ENCODE measurements at regions not wholly inside any gene's neighbourhood (a gene's known extent, or its start where the extent isn't known, plus 50 kb on each side); places are given as distances from the start of the nearest gene placed in this dataset. TPM values are rescaled to one million over a fixed set of nuclear protein-coding genes. Genes with fewer than 3 reads are reported as not detected.
"Not testable (repeated sequence)": the region's sequence is repeated elsewhere in the genome, so short reads cannot be mapped to it uniquely, and the experiment has no call there.

GRCh38 chr9:93776256-93776655, 178.9 kb downstream of the BARX1 start:
- ATAC-seq, result no peak
- DNase-seq (ENCODE audit: missing footprints), result no peak
- intact Hi-C loops (cut with DNase I), result no loop called here

GRCh38 chr9:93774331-93775102, 180.6 kb downstream of the BARX1 start:
- intact Hi-C loops (cut with DNase I), result no loop called here

DNA sequence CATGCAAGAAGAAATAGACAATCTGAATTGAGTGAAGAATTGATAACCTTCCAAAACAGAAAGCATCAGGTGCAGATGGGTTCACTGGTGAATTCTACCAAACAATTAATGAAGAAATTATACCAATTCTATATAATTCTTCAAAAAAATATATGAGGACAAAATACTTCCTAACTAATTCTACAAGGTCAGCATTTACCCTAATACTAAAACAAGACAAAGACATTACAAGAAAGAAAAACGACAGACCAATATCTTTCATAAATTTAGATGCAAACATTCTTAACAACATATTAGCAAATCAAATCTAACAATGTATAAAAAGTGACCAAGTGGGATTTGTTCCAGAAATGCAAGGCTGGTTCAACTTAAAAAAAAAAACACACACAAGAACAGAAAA, 183.9 kb downstream of the BARX1 start:
- intact Hi-C loops (cut with DNase I), result no loop called here
- ATAC-seq (no peak), DNase-seq (ENCODE audit: missing footprints) (no peak)

More at GRCh38 chr9:93774331-93775102, 180.6 kb downstream of the BARX1 start:
- DNase-seq (ENCODE audit: missing footprints) (no peak), ATAC-seq (no peak)

GRCh38 chr9:93761822-93762221, 185.4 kb downstream of the PHF2 start:
- intact Hi-C loops (cut with DNase I), result no loop called here
- ATAC-seq (no peak), DNase-seq (ENCODE audit: missing footprints) (no peak)

GRCh38 chr9:93750045-93750444, 173.7 kb downstream of the PHF2 start:
- ATAC-seq, result no peak
- intact Hi-C loops (cut with DNase I), result no loop called here
- no peak for DNase-seq (ENCODE audit: missing footprints)

DNA sequence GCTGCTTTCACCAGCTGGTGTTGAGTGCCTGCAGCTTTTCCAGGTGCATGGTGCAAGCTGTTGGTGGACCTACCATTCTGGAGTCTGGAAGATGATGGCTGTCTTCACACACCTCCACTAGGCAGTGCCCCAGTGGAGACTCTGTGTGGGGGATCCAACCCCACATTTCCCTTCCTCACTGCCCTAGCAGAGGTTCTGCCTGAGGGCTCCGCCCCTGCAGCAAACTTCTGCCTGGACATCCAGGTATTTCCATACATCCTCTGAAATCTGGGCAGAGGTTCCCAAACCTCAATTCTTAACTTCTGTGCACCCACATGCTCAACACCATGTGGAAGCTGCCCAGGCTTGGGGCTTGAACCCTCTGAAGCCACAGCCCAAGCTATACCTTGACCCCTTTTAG, 172.4 kb downstream of the PHF2 start:
- ATAC-seq; intact Hi-C loops (cut with DNase I); DNase-seq (ENCODE audit: missing footprints): not testable (repeated sequence)

- no peak for DNase-seq (ENCODE audit: missing footprints)
- intact Hi-C loops (cut with DNase I), result no loop called here
- ATAC-seq, result no peak
These were observed 155.6 kb downstream of the PHF2 start for GRCh38 chr9:93731963-93732362.

GRCh38 chr9:93730648-93731047, 154.3 kb downstream of the PHF2 start:
- no peak for DNase-seq (ENCODE audit: missing footprints)
- no peak for ATAC-seq
- intact Hi-C loops (cut with DNase I), result no loop called here

- intact Hi-C loops (cut with DNase I), result no loop called here
- no peak for ATAC-seq
- DNase-seq (ENCODE audit: missing footprints), result no peak
These were observed 153.8 kb downstream of the PHF2 start for GRCh38 chr9:93730217-93730616.

Small RNA genes lying in the stretch of these regions (microRNA-seq; reads per million reads assigned to microRNA genes)
- not detected for gene MIR4291

All from Right ventricle myocardium inferior (tissue), 1 donor.